ENCODE measurements at regions not wholly inside any gene's neighbourhood (a gene's known extent, or its start where the extent isn't known, plus 50 kb on each side); places are given as distances from the start of the nearest gene placed in this dataset.

DNA sequence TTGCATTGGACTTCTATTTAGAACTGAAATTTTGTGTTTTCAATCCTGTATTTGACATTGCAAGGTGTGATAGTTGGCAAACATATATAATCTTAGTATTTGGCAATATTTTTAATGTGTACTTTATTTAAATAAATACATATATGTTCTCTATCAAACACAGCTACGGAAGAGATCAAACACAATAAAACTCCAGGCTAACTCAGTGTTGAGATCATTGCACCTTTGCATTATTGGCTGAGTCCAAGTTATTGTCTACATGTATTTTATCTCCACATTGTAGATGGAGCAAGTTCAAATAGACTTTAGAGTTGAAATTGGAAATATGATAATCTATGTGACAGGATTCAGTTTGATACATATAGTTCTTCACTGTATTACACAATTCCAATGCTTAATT lies 176.7 kb downstream of the ST6GAL2 start:
- Histone ChIP-seq H3K27ac (ENCODE audit: low read depth in 1 of 2, low read length in 2 of 2) (no peak overlapping the region), H3K9me3 (ENCODE audit: control insufficient read depth in 4 of 4, low read length in 3 of 4) (peaks cover 0 to 8% (median 4%) of the 10 kb centered on the region in 4 donors), H3K27me3 (ENCODE audit: control insufficient read depth in 4 of 4, insufficient read depth in 4 of 4, low read length in 3 of 4) (no peaks in the 10 kb centered on the region), H3K4me1 (ENCODE audit: control insufficient read depth in 4 of 4, insufficient read depth in 4 of 4, low read length in 3 of 4) (no peaks in the 10 kb centered on the region), H3K9ac (ENCODE audit: low read depth in 1 of 2, low read length in 2 of 2) (no peak overlapping the region), H3K4me3 (ENCODE audit: low read depth in 1 of 3, low read length in 3 of 3) (no peak overlapping the region), H3K36me3 (ENCODE audit: control insufficient read depth in 4 of 4, insufficient read depth in 3 of 4, low read depth in 1 of 4, low read length in 3 of 4) (no peaks in the 10 kb centered on the region)
- 71% methylated on average over 1 of the region's 1 CpG for WGBS
- TF ChIP-seq YY1 (IDR thresholded peaks at IDR 0.05) (no peak), HNF4G (IDR thresholded peaks at IDR 0.05) (no peak), EGR1 (IDR thresholded peaks at IDR 0.05; ENCODE audit: low read depth in 2 of 2) (no peak), JUND (IDR thresholded peaks at IDR 0.05) (no peak), RXRA (IDR thresholded peaks at IDR 0.05) (no peak), TAF1 (conservative IDR thresholded peaks at IDR 0.05) (no peak), FOXA2 (IDR thresholded peaks at IDR 0.05) (no peak), SP1 (IDR thresholded peaks at IDR 0.05) (no peak), FOXA1 (IDR thresholded peaks at IDR 0.05) (no peak), NR2F2 (IDR thresholded peaks at IDR 0.05) (no peak), HNF4A (conservative IDR thresholded peaks at IDR 0.05) (no peak), RAD21 (IDR thresholded peaks at IDR 0.05) (no peak), GABPA (IDR thresholded peaks at IDR 0.05 in 1 of 2, conservative IDR thresholded peaks at IDR 0.05 in 1 of 2) (no peak)
- TF ChIP-seq, protein P1, sequence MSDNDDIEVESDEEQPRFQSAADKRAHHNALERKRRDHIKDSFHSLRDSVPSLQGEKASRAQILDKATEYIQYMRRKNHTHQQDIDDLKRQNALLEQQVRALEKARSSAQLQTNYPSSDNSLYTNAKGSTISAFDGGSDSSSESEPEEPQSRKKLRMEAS (IDR thresholded peaks at IDR 0.05): no peak
- TF ChIP-seq, protein P2, sequence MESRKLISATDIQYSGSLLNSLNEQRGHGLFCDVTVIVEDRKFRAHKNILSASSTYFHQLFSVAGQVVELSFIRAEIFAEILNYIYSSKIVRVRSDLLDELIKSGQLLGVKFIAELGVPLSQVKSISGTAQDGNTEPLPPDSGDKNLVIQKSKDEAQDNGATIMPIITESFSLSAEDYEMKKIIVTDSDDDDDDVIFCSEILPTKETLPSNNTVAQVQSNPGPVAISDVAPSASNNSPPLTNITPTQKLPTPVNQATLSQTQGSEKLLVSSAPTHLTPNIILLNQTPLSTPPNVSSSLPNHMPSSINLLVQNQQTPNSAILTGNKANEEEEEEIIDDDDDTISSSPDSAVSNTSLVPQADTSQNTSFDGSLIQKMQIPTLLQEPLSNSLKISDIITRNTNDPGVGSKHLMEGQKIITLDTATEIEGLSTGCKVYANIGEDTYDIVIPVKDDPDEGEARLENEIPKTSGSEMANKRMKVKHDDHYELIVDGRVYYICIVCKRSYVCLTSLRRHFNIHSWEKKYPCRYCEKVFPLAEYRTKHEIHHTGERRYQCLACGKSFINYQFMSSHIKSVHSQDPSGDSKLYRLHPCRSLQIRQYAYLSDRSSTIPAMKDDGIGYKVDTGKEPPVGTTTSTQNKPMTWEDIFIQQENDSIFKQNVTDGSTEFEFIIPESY (IDR thresholded peaks at IDR 0.05): no peak
- TF ChIP-seq, protein P3, sequence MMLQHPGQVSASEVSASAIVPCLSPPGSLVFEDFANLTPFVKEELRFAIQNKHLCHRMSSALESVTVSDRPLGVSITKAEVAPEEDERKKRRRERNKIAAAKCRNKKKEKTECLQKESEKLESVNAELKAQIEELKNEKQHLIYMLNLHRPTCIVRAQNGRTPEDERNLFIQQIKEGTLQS (IDR thresholded peaks at IDR 0.05): no peak
- TF ChIP-seq, protein P4, sequence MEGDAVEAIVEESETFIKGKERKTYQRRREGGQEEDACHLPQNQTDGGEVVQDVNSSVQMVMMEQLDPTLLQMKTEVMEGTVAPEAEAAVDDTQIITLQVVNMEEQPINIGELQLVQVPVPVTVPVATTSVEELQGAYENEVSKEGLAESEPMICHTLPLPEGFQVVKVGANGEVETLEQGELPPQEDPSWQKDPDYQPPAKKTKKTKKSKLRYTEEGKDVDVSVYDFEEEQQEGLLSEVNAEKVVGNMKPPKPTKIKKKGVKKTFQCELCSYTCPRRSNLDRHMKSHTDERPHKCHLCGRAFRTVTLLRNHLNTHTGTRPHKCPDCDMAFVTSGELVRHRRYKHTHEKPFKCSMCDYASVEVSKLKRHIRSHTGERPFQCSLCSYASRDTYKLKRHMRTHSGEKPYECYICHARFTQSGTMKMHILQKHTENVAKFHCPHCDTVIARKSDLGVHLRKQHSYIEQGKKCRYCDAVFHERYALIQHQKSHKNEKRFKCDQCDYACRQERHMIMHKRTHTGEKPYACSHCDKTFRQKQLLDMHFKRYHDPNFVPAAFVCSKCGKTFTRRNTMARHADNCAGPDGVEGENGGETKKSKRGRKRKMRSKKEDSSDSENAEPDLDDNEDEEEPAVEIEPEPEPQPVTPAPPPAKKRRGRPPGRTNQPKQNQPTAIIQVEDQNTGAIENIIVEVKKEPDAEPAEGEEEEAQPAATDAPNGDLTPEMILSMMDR (IDR thresholded peaks at IDR 0.05; ENCODE audit: low read depth, low read length, missing input control): no peak
- TF ChIP-seq, protein P5, sequence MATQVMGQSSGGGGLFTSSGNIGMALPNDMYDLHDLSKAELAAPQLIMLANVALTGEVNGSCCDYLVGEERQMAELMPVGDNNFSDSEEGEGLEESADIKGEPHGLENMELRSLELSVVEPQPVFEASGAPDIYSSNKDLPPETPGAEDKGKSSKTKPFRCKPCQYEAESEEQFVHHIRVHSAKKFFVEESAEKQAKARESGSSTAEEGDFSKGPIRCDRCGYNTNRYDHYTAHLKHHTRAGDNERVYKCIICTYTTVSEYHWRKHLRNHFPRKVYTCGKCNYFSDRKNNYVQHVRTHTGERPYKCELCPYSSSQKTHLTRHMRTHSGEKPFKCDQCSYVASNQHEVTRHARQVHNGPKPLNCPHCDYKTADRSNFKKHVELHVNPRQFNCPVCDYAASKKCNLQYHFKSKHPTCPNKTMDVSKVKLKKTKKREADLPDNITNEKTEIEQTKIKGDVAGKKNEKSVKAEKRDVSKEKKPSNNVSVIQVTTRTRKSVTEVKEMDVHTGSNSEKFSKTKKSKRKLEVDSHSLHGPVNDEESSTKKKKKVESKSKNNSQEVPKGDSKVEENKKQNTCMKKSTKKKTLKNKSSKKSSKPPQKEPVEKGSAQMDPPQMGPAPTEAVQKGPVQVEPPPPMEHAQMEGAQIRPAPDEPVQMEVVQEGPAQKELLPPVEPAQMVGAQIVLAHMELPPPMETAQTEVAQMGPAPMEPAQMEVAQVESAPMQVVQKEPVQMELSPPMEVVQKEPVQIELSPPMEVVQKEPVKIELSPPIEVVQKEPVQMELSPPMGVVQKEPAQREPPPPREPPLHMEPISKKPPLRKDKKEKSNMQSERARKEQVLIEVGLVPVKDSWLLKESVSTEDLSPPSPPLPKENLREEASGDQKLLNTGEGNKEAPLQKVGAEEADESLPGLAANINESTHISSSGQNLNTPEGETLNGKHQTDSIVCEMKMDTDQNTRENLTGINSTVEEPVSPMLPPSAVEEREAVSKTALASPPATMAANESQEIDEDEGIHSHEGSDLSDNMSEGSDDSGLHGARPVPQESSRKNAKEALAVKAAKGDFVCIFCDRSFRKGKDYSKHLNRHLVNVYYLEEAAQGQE (IDR thresholded peaks at IDR 0.05): no peak
- DNase-seq (ENCODE audit: low spot score): no peak

Data from liver (tissue), 8 donors.